Stomach (tissue), 8 donors: ENCODE measurements at regions not wholly inside any gene's neighbourhood (a gene's known extent, or its start where the extent isn't known, plus 50 kb on each side); places are given as distances from the start of the nearest gene placed in this dataset.

ENCODE experiments used
- DNase-seq, 2 donors: peaks; one replicate each; pipeline versions ENCODE4 v3.0.0 to v3.0.0-alpha.2; 2013 to 2019
- H3K27ac ChIP-seq, 5 donors: fragments of 200-600 bp in 4 of 5; sonication (generic) in 4 of 5; one replicate each; pipeline ENCODE4 v1.5.1; 2013 to 2019; ENCODE audit warnings: mild to moderate bottlenecking in 1 of 5, moderate library complexity in 1 of 5
- H3K27me3 ChIP-seq, 3 donors: fragments of 200-600 bp; sonication (generic); one replicate each; pipeline ENCODE4 v1.5.1; 2017 to 2019; ENCODE audit warnings: mixed run types in 1 of 3
- H3K36me3 ChIP-seq, 4 donors: fragments of 200-600 bp; sonication (generic); 1 replicate in 3 of 4; 2 replicates in 1 of 4; pipeline ENCODE4 v1.5.1; 2016 to 2019
- H3K4me1 ChIP-seq, 4 donors: fragments of 200-600 bp; sonication (generic); one replicate each; pipeline ENCODE4 v1.5.1; 2016 to 2019
- H3K4me3 ChIP-seq, 4 donors: fragments of 200-600 bp; sonication (generic) in 3 of 4; one replicate each; pipeline ENCODE4 v1.5.1; 2016 to 2019; ENCODE audit warnings: mild to moderate bottlenecking in 1 of 4
- H3K9me3 ChIP-seq, 4 donors: fragments of 200-600 bp; sonication (generic); one replicate each; pipeline ENCODE4 v1.5.1; 2016 to 2019
- EP300 ChIP-seq: sonication (generic); formaldehyde crosslinking; IDR thresholded peaks from one replicate; pipeline ENCODE4 v1.6.1; 2017; ENCODE audit warnings: antibody characterized with exemption
- POLR2A ChIP-seq, 4 donors: fragments of 450-650 bp; IDR thresholded peaks; one replicate each; pipeline ENCODE4 v1.6.1; 2016; ENCODE audit warnings: antibody characterized with exemption in 4 of 4, control low read depth in 2 of 4, mild to moderate bottlenecking in 1 of 4, moderate library complexity in 1 of 4
- POLR2AphosphoS5 ChIP-seq, 3 donors: sonication (generic); formaldehyde crosslinking; IDR thresholded peaks; one replicate each; pipeline ENCODE4 v1.6.1; 2016; ENCODE audit warnings: antibody characterized with exemption in 3 of 3
- WGBS, 5 donors: extraction: QIAGEN DNeasy Blood & Tissue Kit in 3 of 5; methylation state at CpG; one replicate each; pipeline versions ENCODE4 v1.1.5 to v1.1.7; 2013 to 2018; 5-methylcytosine and 5-hydroxymethylcytosine counted together
- intact Hi-C: fragments of 100-400 bp; cut with DNase I; formaldehyde crosslinking; loops from one replicate; pipeline ENCODE4 v1.15.1; 2023; ENCODE audit warnings: low total_unique reads
- TF ChIP-seq, protein P1 (sequence below), 7 experiments: fragments of 450-650 bp in 4 of 7; fragments of 200-600 bp in 3 of 7; sonication (generic) in 3 of 7; IDR thresholded peaks; one replicate each; pipeline ENCODE4 v1.5.1; 2016 to 2019; ENCODE audit warnings: antibody characterized with exemption in 7 of 7, control low read depth in 2 of 7, mild to moderate bottlenecking in 1 of 7
- donor health status: healthy with polysubstance abuse.
- donor health status: Bipolar disorder and iron deficiency.
- donor health status: healthy.

- H3K4me1 ChIP-seq: peaks cover 0 to 14% (median 6%) of the 10 kb centered on the region in 4 donors
- H3K4me3 ChIP-seq: no peak overlapping the region
- no peaks in the 10 kb centered on the region for H3K36me3 ChIP-seq
- intact Hi-C loops: no loop called here
- DNase-seq: no peak
- 74 to 86% (median 81%) methylated on average over 7 of the region's 7 CpGs for WGBS, 5 donors
- H3K27ac ChIP-seq: no peak overlapping the region
- no peak for TF ChIP-seq POLR2AphosphoS5 (IDR thresholded peaks at IDR 0.05)
- TF ChIP-seq, protein P1, sequence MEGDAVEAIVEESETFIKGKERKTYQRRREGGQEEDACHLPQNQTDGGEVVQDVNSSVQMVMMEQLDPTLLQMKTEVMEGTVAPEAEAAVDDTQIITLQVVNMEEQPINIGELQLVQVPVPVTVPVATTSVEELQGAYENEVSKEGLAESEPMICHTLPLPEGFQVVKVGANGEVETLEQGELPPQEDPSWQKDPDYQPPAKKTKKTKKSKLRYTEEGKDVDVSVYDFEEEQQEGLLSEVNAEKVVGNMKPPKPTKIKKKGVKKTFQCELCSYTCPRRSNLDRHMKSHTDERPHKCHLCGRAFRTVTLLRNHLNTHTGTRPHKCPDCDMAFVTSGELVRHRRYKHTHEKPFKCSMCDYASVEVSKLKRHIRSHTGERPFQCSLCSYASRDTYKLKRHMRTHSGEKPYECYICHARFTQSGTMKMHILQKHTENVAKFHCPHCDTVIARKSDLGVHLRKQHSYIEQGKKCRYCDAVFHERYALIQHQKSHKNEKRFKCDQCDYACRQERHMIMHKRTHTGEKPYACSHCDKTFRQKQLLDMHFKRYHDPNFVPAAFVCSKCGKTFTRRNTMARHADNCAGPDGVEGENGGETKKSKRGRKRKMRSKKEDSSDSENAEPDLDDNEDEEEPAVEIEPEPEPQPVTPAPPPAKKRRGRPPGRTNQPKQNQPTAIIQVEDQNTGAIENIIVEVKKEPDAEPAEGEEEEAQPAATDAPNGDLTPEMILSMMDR (IDR thresholded peaks at IDR 0.05): no peak
- TF ChIP-seq POLR2A (IDR thresholded peaks at IDR 0.05): no peak
- TF ChIP-seq EP300: no peak
- no peaks in the 10 kb centered on the region for H3K27me3 ChIP-seq
- no peaks in the 10 kb centered on the region for H3K9me3 ChIP-seq
Observed at GRCh38 chr1:25064465-25065240, 134.6 kb upstream of the RUNX3 start.

DNA sequence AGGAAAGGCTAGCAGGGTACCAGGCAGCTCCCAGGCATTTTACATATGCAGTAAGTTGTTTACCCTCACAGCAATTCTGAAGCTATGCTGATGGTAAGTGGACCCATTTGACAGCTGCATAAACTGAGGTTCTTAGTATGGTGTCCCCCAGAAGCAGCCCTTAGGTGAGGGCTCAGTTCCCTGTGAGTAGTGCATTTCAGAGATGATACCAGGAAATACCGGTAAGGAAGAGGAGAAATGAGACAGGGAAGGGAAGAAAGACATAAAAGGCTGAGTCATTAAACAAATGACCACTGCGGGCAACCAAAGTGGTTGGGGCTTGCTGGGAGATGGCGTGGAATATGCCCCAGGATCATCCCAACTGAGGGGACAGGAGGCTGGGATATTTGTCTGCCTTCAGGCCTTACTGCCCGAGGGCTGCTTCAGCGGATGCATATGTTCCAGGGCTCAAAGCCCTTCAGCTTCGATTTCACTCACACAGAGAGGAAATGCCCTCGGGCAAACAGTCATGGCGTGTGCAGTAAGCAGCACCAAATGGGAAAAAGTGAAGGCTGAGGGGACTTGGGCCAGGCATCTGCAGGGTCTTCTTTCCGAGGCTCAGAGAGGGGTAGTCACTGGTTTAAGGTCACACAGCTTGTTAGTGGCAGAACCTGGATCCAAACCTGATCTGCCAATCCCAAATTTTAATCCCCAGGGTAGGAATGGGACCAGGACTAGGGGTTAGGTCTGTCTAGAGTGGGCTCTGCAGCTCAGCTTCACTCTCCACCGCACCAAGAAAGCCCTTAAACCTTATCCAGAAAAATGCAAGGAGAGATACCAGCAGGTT is 133.7 kb upstream of the RUNX3 start:
- Histone ChIP-seq H3K27ac (no peak overlapping the region), H3K27me3 (no peaks in the 10 kb centered on the region), H3K4me1 (peaks cover 0 to 14% (median 6%) of the 10 kb centered on the region in 4 donors), H3K36me3 (no peaks in the 10 kb centered on the region), H3K9me3 (no peaks in the 10 kb centered on the region), H3K4me3 (no peak overlapping the region)
- intact Hi-C loops: no loop called here
- TF ChIP-seq POLR2A (IDR thresholded peaks at IDR 0.05): no peak
- no peak for TF ChIP-seq EP300
- TF ChIP-seq POLR2AphosphoS5 (IDR thresholded peaks at IDR 0.05): no peak
- TF ChIP-seq, protein P1 (IDR thresholded peaks at IDR 0.05): no peak
- WGBS, 5 donors: 77 to 82% (median 82%) methylated on average over 8 to 10 of the region's 10 CpGs
- DNase-seq: no peak

GRCh38 chr1:25062621-25063255 is 132.7 kb upstream of the RUNX3 start:
- intact Hi-C loops: no loop called here

More at GRCh38 chr1:25062621-25063255, 132.7 kb upstream of the RUNX3 start:
- Histone ChIP-seq H3K27ac (no peak overlapping the region), H3K27me3 (peaks cover 0 to 3% (median 0%) of the 10 kb centered on the region in 3 donors), H3K36me3 (no peaks in the 10 kb centered on the region), H3K9me3 (no peaks in the 10 kb centered on the region), H3K4me3 (no peak overlapping the region), H3K4me1 (peaks cover 0 to 14% (median 6%) of the 10 kb centered on the region in 4 donors)
- TF ChIP-seq POLR2A (IDR thresholded peaks at IDR 0.05) (no peak), EP300 (no peak), POLR2AphosphoS5 (IDR thresholded peaks at IDR 0.05) (no peak)
- TF ChIP-seq, protein P1 (IDR thresholded peaks at IDR 0.05): no peak
- WGBS, 5 donors: 84 to 97% (median 91%) methylated on average over 4 of the region's 4 CpGs
- DNase-seq: no peak
